GM19324 (cell line): ENCODE measurements at regions not wholly inside any gene's neighbourhood (a gene's known extent, or its start where the extent isn't known, plus 50 kb on each side); places are given as distances from the start of the nearest gene placed in this dataset.

ENCODE experiments used
- ATAC-seq: cut with Tn5 transposase; IDR thresholded peaks from one replicate; pipeline ENCODE4 v1.9.1; 2021; ENCODE audit warnings: mild to moderate bottlenecking, moderate library complexity; ENCODE audit not compliant: unreplicated experiment, low FRiP score

- no peak for ATAC-seq
Observed at GRCh38 chr3:23663661-23664186, 142.0 kb upstream of the UBE2E1 start.

DNA sequence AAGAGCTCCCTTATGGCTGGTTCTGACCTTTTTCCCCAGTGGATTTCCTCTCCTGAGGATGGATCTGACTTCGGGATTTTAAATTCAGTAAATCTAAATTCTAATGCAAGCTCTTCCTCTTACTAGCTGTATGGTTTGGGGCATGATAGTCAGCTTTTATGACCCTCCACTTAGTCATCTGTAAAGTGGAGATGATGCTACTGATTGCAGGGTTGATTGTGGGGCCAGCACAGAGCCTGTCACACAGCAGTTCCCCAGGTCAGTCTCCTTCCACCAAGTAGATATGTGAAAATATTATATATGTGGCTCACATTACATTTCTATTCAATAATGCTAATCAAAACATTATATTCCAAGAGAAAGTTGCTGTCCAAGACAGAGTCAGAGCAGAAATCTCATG, 141.3 kb upstream of the UBE2E1 start:
- ATAC-seq: no peak

- no peak for ATAC-seq
Observed at GRCh38 chr3:23665741-23666140, 140.0 kb upstream of the UBE2E1 start.

DNA sequence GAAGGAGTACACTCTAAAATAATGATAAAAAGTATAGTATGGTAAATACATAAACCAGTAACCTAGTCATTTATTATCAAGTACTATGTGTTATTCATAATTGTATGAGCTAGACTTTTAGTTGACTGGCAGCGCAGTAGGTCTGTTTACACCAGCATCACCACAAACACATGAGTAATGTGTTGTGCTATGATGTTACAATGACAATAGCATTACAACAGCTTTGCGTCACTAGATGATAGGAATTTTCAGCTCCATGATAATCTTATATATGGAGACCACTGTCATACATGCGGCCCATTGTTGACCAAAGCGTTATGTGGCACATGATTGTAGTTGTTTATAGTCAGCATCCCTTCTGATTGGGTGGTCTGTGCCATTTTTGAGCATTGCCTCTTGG, 138.9 kb upstream of the UBE2E1 start:
- ATAC-seq: no peak

GRCh38 chr3:23667536-23668429, 138.0 kb upstream of the UBE2E1 start:
- ATAC-seq: no peak

DNA sequence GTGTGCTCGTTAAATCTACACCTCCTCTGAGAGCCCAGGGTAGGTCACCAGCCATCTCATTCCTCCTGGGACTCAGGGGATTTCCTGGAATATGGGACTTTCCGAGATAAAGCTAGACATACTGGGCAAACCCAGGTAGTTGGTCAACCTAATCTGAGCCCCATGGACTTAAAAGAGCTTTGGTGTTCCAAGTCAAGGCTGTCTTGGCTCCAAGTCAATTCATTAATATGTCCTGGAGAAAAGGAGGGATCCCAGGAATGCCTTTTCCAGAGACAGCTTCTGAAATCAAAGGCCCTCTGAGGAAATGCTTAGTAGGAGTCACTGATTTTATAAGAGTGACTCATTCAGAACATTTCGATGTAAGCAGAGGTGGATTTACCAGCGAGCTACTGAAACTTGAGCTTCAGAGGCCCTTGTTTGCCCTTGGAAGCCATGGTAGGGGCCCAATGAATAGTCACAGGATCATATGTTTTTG, 137.3 kb upstream of the UBE2E1 start:
- ATAC-seq: no peak

DNA sequence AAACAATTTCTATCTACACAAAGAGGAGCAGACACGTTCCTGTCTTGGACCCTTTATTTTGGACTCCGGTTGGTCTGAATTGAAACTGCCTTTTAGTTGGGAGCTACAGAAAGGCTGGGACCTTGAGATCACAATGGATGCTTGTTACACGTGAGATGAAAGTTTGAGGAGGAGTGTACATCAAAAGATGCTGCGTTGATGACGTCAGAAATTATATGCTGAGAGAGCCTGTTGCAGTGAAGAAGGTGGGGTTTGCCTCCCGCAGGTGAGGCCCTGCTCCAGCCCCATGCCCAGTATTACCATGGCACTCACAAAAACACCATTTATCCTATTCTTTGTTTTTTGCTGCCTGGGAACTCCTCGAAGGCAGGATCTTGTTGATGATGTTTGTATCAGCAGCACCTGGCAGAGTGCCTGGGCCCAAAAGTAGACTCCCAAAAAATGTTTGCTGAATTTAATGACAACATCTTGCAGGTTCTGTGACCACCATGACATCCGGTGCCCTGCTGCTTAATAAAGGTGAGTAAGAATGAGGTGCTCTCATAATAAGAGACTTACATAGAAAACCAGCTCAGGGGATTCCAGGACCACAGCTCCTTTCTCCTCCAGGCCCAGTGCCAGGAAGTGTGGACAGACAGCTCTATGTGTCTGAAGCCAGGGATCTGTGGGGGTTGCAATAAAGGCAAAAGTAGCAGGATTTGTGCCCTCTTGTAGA, 136.1 kb upstream of the UBE2E1 start:
- ATAC-seq: no peak

DNA sequence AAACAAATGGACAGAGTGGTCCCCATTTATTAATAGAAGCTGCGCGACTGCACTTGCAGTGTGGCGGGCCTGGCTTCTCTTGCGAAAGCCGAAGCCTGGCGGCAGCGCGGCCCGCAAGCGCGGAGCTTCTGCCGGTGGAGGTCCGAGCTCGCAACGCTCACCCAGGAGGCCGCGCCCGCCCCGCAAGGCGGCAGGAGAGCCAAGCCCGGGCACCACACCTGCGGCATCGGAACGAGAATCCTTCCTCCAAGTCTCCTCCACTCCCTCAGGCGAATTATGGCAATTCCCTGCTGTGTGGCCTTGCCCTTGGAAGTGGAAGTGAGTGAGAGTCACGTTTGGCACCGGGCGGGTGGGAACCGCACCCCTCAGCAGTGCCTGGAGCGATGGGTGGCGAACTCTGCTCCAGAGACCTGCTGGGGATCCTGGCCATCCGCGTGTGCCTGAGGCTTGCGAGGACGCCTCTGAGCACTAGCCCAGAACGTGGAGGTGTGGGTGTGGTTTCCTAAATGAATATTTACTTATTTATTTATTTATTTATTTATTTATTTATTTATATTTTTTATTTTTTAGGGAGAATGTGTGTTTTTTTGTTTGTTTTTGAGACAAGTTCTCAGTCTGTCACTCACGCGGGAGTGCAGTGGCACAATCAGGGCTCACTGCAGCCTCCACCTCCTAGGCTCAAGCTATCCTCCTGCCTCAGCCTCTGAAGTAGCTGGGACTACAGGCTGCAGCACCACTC, 133.7 kb upstream of the UBE2E1 start:
- no peak for ATAC-seq

DNA sequence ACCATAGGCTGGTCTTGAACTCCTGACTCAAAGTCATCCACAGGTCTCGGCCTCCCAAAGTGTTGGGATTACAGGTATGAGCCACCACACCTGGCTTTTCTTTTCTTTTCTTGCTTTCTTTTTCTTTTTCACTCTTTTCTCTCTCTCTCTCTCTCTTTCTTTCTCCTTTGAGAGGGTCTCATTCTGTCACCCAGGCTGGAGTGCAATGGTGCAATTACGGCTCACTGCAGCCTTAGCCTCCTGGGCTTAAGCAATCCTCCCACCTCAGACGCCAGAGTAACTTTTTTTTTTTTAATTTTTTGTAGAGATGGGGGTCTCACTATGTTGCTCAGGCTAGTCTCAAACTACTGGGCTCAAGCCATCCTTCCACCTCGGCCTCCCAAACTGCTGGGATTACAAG, 133.1 kb upstream of the UBE2E1 start:
- ATAC-seq: no peak

GRCh38 chr3:23675010-23675409, 130.7 kb upstream of the UBE2E1 start:
- ATAC-seq: no peak

DNA sequence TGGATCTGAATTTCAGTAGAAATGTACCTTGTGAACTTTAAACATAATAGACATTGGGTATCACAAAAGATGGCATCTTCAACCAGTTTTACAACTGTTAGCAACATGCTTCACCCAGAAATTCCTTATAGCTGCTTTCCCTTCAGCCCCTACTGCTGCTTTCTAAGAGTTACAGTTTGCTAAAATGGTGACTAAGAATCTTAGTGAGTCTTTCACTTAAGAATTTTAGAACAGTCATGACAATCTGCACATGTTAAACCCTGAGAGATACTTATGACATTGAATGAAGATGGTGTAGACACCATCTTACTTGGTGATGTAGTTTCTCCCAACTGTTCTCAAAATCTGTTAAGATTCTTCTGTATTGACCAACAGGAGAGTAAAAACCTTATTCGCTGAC, 129.7 kb upstream of the UBE2E1 start:
- ATAC-seq: no peak

DNA sequence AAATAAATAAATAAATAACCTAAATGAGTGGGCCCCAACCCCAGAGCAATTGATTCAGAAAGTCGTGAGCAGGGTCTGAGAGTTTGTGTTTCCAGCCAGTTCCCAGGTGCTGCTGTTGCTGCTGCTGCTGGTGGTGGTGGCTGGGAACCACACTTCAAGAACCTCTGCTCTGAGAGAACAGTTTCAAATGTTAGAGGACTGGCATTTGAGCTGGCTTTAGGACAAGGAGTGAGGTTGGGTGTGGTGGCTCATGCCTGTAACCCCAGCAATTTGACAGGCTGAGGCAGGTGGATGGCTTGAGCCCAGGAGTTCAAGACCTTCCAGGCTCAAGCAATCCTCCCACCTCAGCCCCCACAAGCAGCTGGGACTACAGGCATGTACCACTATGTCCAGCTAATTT, 123.1 kb upstream of the UBE2E1 start:
- ATAC-seq: no peak

GRCh38 chr3:23685541-23686258, 120.1 kb upstream of the UBE2E1 start:
- ATAC-seq: no peak

- no peak for ATAC-seq
Observed at GRCh38 chr3:23686519-23686918, 119.2 kb upstream of the UBE2E1 start.

GRCh38 chr3:23691357-23691895, 114.3 kb upstream of the UBE2E1 start:
- no peak for ATAC-seq

DNA sequence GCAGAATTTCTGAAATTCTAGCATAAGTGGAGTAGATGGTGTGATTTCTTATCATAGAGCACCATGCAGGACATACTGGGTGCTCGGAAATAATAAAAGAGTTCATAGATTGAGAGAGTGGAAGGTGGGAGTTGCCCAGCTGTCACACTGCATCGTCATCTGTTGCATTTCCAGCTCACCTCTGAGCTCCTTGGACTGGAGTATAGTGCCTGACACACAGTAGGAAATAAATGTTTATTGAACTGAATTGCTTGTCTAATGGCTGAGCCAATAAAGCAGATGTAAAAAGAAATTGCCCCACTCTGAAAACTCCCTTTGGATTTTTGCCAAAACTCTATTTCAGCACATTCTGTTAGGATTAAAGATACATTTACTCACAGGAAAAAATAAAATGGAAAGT, 108.9 kb upstream of the UBE2E1 start:
- no peak for ATAC-seq

GRCh38 chr3:23697416-23697815, 108.3 kb upstream of the UBE2E1 start:
- no peak for ATAC-seq

- ATAC-seq: no peak
Observed at GRCh38 chr3:23698652-23699313, 107.0 kb upstream of the UBE2E1 start.

- no peak for ATAC-seq
Observed at GRCh38 chr3:23700616-23701015, 105.1 kb upstream of the UBE2E1 start.
